Activated T-cell treated with anti-CD3 and anti-CD28 coated beads for 4 hours (primary cell): ENCODE measurements at regions not wholly inside any gene's neighbourhood (a gene's known extent, or its start where the extent isn't known, plus 50 kb on each side); places are given as distances from the start of the nearest gene placed in this dataset.

Experiments
- DNase-seq: peaks from one replicate; pipeline ENCODE4 v3.0.0-alpha.2; 2020

GRCh38 chr11:79896258-79896657, 455.4 kb upstream of the TENM4 start:
- no peak for DNase-seq

- DNase-seq = no peak
Observed at GRCh38 chr11:79894111-79894510, 453.3 kb upstream of the TENM4 start.

- DNase-seq = no peak
Observed at GRCh38 chr11:79890272-79890671, 449.4 kb upstream of the TENM4 start.

- DNase-seq = no peak
Observed at GRCh38 chr11:79864882-79865281, 424.1 kb upstream of the TENM4 start.

GRCh38 chr11:79860336-79860735, 419.5 kb upstream of the TENM4 start:
- no peak for DNase-seq

GRCh38 chr11:79857377-79858214, 416.8 kb upstream of the TENM4 start:
- DNase-seq = no peak

GRCh38 chr11:79852176-79852575, 411.3 kb upstream of the TENM4 start:
- no peak for DNase-seq

- DNase-seq = no peak
Observed at GRCh38 chr11:79845002-79845709, 404.3 kb upstream of the TENM4 start.

- no peak for DNase-seq
Observed at GRCh38 chr11:79834015-79834414, 393.2 kb upstream of the TENM4 start.

- DNase-seq = no peak
Observed at GRCh38 chr11:79830446-79830845, 389.6 kb upstream of the TENM4 start.

GRCh38 chr11:79829891-79830290, 389.1 kb upstream of the TENM4 start:
- DNase-seq = no peak

GRCh38 chr11:79822766-79823165, 381.9 kb upstream of the TENM4 start:
- DNase-seq = no peak

GRCh38 chr11:79813551-79813950, 372.7 kb upstream of the TENM4 start:
- no peak for DNase-seq

GRCh38 chr11:79809487-79809886, 368.7 kb upstream of the TENM4 start:
- DNase-seq = no peak

GRCh38 chr11:79807506-79807905, 366.7 kb upstream of the TENM4 start:
- no peak for DNase-seq

GRCh38 chr11:79796704-79797103, 355.9 kb upstream of the TENM4 start:
- no peak for DNase-seq

- DNase-seq = no peak
Observed at GRCh38 chr11:79794484-79795393, 353.9 kb upstream of the TENM4 start.

GRCh38 chr11:79794057-79794456, 353.2 kb upstream of the TENM4 start:
- no peak for DNase-seq

- no peak for DNase-seq
Observed at GRCh38 chr11:79786961-79787360, 346.1 kb upstream of the TENM4 start.

- DNase-seq = no peak
Observed at GRCh38 chr11:79783833-79784232, 343.0 kb upstream of the TENM4 start.

GRCh38 chr11:79768343-79768742, 327.5 kb upstream of the TENM4 start:
- DNase-seq = no peak

- DNase-seq = no peak
Observed at GRCh38 chr11:79762279-79762921, 321.6 kb upstream of the TENM4 start.

- DNase-seq = no peak
Observed at GRCh38 chr11:79758325-79758724, 317.5 kb upstream of the TENM4 start.
